ENCODE measurements at regions not wholly inside any gene's neighbourhood (a gene's known extent, or its start where the extent isn't known, plus 50 kb on each side); places are given as distances from the start of the nearest gene placed in this dataset.

DNA sequence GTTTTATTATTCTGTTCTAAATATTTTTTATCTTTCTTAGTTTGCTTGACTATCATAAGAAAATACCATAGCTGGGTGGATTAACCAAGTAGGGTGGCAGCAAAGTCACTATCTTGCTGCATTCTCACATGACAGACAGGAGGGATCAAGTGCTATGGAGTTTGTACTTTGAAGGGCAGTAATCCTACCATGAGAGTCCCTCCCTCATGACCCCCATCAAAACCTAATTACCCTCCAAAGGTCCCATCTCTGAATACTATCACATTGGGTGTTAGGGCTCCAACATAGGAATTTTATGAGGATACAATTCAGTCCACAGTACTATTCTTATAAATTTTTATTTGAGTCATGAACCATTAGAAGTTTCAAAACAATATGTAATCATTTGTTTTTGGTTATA, 388.5 kb upstream of the B3GALT2 start:
- no peak for DNase-seq
- Mint-ChIP-seq H3K4me1 (ENCODE audit: low read depth) (peaks cover 6% of the 10 kb centered on the region), H3K27me3 (ENCODE audit: insufficient read depth) (no peaks in the 10 kb centered on the region), H3K4me3 (no peak overlapping the region), H3K36me3 (ENCODE audit: low read depth) (no peaks in the 10 kb centered on the region), H3K27ac (no peak overlapping the region), H3K9me3 (no peaks in the 10 kb centered on the region; the same call in 1 of the 2 replicates)
- no peak for TF ChIP-seq CTCF (IDR thresholded peaks at IDR 0.05)

- Mint-ChIP-seq H3K36me3 (ENCODE audit: low read depth) (no peaks in the 10 kb centered on the region), H3K27me3 (ENCODE audit: insufficient read depth) (peaks cover 1% of the 10 kb centered on the region; the same call in 1 of the 2 replicates), H3K9me3 (no peaks in the 10 kb centered on the region; the same call in 1 of the 2 replicates), H3K4me3 (peak overlapping the region; percentile 55), H3K27ac (peak overlapping the region; percentile 89), H3K4me1 (ENCODE audit: low read depth) (peaks cover 24% of the 10 kb centered on the region)
- no peak for TF ChIP-seq CTCF (IDR thresholded peaks at IDR 0.05)
- no peak for DNase-seq
Observed at GRCh38 chr1:193569983-193570269, 383.5 kb upstream of the B3GALT2 start.

DNA sequence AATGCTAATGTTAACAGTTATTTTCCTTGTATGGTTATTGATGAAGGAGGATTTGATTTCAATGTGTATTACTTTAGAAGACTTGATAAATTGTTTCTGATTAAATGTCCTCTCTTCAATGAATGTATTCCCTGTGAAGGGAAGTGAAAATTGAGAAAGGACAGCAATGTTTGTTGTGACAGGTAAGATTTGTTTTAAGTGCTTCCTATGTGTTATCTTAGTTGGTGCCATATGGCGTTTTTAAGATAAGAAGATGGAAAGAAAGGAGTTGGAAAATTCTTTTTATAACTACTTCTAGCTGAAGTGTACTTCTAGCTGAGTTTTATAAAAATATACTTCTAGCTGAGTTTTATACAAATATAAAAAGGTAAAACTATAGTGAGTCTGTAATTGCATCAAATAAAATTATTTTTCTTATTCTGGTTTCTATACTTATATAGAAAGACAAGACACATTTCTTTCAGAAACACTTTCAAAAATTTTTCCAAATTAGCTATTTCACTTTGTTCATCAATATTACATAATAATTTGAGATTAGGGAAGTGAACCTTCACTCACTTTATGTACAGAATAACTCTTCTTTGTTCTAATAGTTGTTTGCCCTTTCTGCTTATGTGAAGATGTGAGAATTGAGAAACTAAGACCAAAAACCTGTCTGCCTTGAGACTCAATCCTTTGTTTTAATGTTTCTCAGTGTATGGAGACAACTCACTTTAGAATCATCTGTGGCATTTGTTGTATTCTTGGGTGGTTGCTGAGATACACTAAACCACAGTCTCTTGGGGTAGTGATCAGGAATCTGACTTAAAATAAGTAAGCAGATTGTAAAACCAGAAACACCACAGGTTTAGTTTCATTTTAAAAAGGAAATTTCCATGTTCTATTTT, 382.9 kb upstream of the B3GALT2 start:
- DNase-seq = peak; percentile 94
- Mint-ChIP-seq H3K4me1 (ENCODE audit: low read depth) (peaks cover 24% of the 10 kb centered on the region), H3K9me3 (no peaks in the 10 kb centered on the region; the same call in 1 of the 2 replicates), H3K27ac (peak overlapping the region; percentile 89), H3K36me3 (ENCODE audit: low read depth) (no peaks in the 10 kb centered on the region), H3K27me3 (ENCODE audit: insufficient read depth) (peaks cover 1% of the 10 kb centered on the region; the same call in 1 of the 2 replicates), H3K4me3 (peak overlapping the region; percentile 55)
- no peak for TF ChIP-seq CTCF (IDR thresholded peaks at IDR 0.05)

GRCh38 chr1:193568512-193568911, 382.1 kb upstream of the B3GALT2 start:
- Mint-ChIP-seq H3K27ac (peak overlapping the region; percentile 89), H3K4me1 (ENCODE audit: low read depth) (peaks cover 24% of the 10 kb centered on the region), H3K9me3 (no peaks in the 10 kb centered on the region; the same call in 1 of the 2 replicates)

DNA sequence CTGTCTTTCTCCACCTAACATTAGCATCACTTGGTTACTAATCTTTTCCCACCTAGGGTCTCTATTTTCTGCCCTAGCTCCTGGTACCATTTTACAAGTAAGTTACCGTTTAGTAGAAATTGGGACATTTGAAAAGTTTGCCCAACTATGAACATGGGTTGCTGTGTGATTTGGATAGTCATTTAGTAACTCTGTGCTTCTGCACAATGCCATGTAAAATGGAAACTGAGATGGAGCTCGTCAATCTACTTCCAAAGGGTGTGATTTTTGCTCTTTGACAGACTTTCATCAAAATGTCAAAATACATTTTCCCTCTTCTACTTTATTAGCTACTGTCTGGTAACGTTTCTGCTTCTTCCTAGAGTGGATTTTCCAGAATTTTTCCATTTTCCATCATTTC, 381.5 kb upstream of the B3GALT2 start:
- no peak overlapping the region for H3K27ac Mint-ChIP-seq
- no peak for DNase-seq
- TF ChIP-seq CTCF (IDR thresholded peaks at IDR 0.05) = no peak
- H3K36me3 Mint-ChIP-seq (ENCODE audit: low read depth) = no peaks in the 10 kb centered on the region
- peaks cover 1% of the 10 kb centered on the region; the same call in 1 of the 2 replicates for H3K27me3 Mint-ChIP-seq (ENCODE audit: insufficient read depth)
- no peak overlapping the region for H3K4me3 Mint-ChIP-seq
- peaks cover 24% of the 10 kb centered on the region for H3K4me1 Mint-ChIP-seq (ENCODE audit: low read depth)
- no peaks in the 10 kb centered on the region; the same call in 1 of the 2 replicates for H3K9me3 Mint-ChIP-seq

More at GRCh38 chr1:193568512-193568911, 382.1 kb upstream of the B3GALT2 start:
- TF ChIP-seq CTCF (IDR thresholded peaks at IDR 0.05) = no peak
- no peak for DNase-seq
- Mint-ChIP-seq H3K4me3 (no peak overlapping the region), H3K27me3 (ENCODE audit: insufficient read depth) (peaks cover 1% of the 10 kb centered on the region; the same call in 1 of the 2 replicates), H3K36me3 (ENCODE audit: low read depth) (no peaks in the 10 kb centered on the region)
